Activated T-helper 9 cell treated with anti-CD3 and anti-CD28 coated beads, Interleukin-2, amount 50 U/mL, for 16 hours (primary cell): ENCODE measurements at regions not wholly inside any gene's neighbourhood (a gene's known extent, or its start where the extent isn't known, plus 50 kb on each side); places are given as distances from the start of the nearest gene placed in this dataset.
"Not testable (repeated sequence)": the region's sequence is repeated elsewhere in the genome, so short reads cannot be mapped to it uniquely, and the experiment has no call there.

ENCODE experiments used
- DNase-seq: peaks from one replicate; pipeline ENCODE4 v3.0.0-alpha.2; 2020; ENCODE audit warnings: low read depth

GRCh38 chr1:120277428-120278258 lies 101.3 kb upstream of the SEC22B start:
- not testable (repeated sequence) for DNase-seq

- DNase-seq = not testable (repeated sequence)
Observed at GRCh38 chr1:120276710-120277109, 100.4 kb upstream of the SEC22B start.

- DNase-seq = not testable (repeated sequence)
Observed at GRCh38 chr1:120274438-120274837, 98.1 kb upstream of the SEC22B start.

GRCh38 chr1:120273363-120273762 lies 97.0 kb upstream of the SEC22B start:
- DNase-seq = not testable (repeated sequence)

- not testable (repeated sequence) for DNase-seq
Observed at GRCh38 chr1:120272242-120272641, 95.9 kb upstream of the SEC22B start.

GRCh38 chr1:120271561-120272221 lies 95.4 kb upstream of the SEC22B start:
- not testable (repeated sequence) for DNase-seq

GRCh38 chr1:120267894-120268551 lies 91.7 kb upstream of the SEC22B start:
- not testable (repeated sequence) for DNase-seq

GRCh38 chr1:120264564-120264963 lies 88.2 kb upstream of the SEC22B start:
- not testable (repeated sequence) for DNase-seq

GRCh38 chr1:120262791-120263751 lies 86.8 kb upstream of the SEC22B start:
- not testable (repeated sequence) for DNase-seq

GRCh38 chr1:120257778-120258105 lies 81.4 kb upstream of the SEC22B start:
- not testable (repeated sequence) for DNase-seq

- not testable (repeated sequence) for DNase-seq
Observed at GRCh38 chr1:120257064-120257777, 80.9 kb upstream of the SEC22B start.

GRCh38 chr1:120250756-120251155 lies 74.4 kb upstream of the SEC22B start:
- DNase-seq = not testable (repeated sequence)

GRCh38 chr1:120248726-120249427 lies 72.6 kb upstream of the SEC22B start:
- DNase-seq = not testable (repeated sequence)

- not testable (repeated sequence) for DNase-seq
Observed at GRCh38 chr1:120248203-120248602, 71.9 kb upstream of the SEC22B start.

GRCh38 chr1:120243867-120244266 lies 67.5 kb upstream of the SEC22B start:
- DNase-seq = not testable (repeated sequence)

- DNase-seq = not testable (repeated sequence)
Observed at GRCh38 chr1:120242582-120242981, 66.3 kb upstream of the SEC22B start.

- DNase-seq = not testable (repeated sequence)
Observed at GRCh38 chr1:120241868-120242267, 65.5 kb upstream of the SEC22B start.

- DNase-seq = not testable (repeated sequence)
Observed at GRCh38 chr1:120240181-120240580, 63.9 kb upstream of the SEC22B start.

GRCh38 chr1:120239351-120239750 lies 63.0 kb upstream of the SEC22B start:
- DNase-seq = not testable (repeated sequence)

- DNase-seq = not testable (repeated sequence)
Observed at GRCh38 chr1:120238867-120239266, 62.5 kb upstream of the SEC22B start.
